ENCODE measurements at regions not wholly inside any gene's neighbourhood (a gene's known extent, or its start where the extent isn't known, plus 50 kb on each side); places are given as distances from the start of the nearest gene placed in this dataset.
"Not testable (repeated sequence)": the region's sequence is repeated elsewhere in the genome, so short reads cannot be mapped to it uniquely, and the experiment has no call there.

DNA sequence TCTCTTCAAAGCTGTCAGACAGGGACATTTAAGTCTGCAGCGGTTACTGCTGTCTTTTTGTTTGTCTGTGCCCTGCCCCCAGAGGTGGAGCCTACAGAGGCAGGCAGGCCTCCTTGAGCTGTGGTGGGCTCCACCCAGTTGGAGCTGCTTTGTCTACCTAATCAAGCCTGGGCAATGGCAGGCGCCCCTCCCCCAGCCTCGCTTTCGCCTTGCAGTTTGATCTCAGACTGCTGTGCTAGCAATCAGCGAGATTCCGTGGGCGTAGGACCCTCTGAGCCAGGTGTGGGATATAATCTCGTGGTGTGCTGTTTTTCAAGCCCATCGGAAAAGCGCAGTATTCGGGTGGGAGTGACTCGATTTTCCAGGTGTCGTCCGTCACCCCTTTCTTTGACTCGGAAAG is 648.1 kb upstream of the RAG2 start:
- FAIRE-seq: not testable (repeated sequence)

DNA sequence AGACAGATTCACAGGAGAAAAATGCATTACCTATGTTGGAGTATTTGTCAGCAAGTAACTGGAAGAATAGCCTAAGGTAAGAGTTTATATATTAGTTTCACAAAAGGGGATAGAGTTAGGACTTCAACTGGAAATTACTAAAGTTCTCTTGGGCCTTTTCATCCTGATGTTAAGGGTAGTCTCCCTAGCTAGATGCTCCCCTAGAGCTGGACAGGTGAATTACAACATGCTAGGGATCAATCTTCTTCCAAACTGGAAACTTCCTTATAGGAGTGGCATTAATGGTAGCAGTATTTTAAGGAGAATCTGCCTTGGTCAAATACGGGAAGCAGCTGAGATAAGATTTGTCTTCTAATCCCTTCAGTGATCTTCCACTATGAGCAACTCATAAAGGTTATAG is 632.8 kb upstream of the RAG2 start:
- no peak for FAIRE-seq

DNA sequence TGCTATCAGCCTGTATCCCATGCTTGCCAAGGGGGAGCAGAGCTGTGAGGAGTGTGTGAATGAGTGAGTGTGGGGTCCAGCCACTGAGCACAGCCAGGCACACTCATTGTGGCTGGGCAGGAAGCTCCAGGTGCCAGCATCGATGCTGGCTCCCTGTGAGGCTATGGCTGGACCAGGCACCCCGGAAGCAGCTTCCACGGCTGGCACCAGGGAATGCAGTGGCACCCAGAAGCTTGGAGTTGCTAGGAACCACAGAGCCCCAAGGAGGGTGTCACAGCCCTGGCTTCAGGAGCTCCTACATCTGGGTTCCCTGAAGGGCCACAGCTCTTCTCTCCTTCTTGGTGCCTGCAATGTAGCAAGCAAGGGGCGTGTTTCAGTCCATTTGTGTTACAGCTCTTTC is 625.9 kb upstream of the RAG2 start:
- no peak for FAIRE-seq

DNA sequence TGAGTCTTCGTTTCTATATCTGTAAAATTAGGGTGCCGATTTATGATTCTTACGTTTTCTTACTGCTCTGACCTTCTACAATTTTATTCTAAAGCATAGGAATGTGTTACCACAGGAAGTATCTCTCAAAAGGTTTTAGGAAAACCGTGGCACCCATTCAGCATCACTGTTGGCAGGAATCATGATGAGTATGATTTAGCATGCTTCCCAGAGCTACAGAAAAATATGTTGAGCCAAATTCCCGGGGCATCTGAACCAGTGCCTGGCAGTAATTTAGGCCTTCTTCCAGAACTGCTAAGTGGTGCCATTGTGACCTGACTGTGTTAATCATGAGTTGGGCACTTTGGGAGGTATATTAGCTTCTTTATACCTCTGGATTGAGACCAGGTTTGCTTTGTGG is 605.0 kb upstream of the RAG2 start:
- FAIRE-seq: no peak

DNA sequence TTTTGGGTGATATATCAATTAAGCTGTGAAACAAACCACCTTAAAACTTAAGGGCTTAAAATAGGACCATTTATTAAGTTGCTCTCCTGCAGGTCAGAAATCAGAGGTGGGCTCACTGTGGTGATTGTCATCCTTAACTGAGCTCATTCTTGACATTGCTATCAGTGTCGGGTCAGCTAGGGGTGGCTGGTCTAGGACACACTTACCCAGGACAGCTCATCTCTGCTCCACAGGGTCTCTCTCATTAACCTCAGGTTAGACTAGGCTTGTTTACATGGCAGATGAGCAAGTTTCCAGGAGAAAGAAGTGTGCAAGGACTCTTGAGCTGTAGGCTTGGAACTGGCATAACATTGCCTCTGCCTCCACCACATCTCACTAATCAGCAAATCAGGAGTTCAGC is 601.0 kb upstream of the RAG2 start:
- FAIRE-seq: no peak

DNA sequence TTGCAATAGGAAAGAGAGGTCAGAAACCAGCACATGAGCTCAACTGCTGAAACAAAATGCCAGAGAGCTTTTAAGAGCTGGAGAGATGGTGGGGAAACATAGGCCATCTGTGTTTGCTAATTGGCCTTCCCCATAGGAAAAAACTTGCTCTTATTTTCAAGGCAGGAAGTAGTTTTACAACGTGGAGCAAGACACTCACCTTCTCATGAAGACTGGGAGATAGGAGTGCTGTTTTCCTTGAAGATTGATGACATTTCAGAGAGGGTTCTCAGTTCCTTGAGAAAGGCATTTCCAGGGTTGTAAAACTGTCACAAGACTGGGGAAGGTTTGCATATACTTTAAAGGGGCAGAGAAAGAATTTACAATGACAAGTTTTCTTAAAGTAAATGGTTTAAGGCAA is 586.3 kb upstream of the RAG2 start:
- no peak for FAIRE-seq

DNA sequence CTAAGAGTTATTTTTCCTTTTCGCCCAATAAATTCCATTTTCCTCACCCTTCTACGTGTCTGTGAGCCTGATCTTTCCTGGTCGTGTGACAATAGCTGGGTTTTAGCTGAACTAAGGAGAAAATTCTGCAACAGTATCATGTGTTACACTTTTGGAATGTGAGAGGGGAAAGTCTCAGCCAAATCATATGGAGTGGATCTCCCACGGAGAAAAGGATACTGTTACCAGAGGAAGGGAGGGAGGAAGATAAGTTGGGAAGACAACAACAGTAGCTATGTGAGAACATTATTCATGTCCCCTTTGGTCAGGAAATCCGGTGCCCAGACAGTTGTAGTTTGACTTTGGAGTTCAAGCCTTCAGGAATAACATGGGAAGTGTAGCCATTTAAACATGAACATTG is 584.0 kb upstream of the RAG2 start:
- no peak for FAIRE-seq

DNA sequence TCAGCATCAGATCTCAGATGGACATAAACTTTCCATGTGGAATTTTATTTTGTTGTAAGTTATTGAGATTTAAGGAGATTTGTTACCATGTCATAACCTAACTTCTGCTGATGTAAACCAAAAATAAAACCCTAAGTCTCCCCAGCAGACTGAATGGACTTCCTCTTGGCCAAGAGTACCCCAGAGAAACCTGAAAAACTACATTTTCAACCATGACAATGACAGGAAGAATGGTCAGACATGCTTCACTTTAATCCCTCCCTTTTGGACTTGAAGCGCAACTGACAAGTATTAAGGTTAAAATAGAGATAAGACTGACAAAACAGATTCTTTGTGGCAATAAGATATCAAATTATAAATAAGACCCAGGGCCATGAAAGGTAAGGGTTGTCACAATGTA is 579.7 kb upstream of the RAG2 start:
- FAIRE-seq: no peak

DNA sequence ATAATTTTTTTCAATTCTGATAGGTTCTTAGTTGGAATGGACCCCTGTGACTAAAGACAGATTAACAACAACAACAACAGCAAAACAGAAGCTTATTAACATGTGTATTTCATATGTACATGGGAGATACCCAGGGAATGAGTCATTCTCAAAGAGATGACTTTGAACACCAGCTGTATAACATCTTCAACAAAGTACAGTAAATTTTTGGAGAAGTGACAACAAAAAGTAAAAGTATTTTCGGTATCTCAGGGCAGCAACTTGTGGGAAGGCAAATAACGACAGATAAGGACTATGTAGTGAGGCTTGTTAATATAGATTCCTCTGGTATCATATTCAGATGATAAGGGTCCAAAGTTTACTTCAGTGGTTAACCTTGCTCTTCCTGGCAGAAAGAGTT is 573.4 kb upstream of the RAG2 start:
- FAIRE-seq: no peak

DNA sequence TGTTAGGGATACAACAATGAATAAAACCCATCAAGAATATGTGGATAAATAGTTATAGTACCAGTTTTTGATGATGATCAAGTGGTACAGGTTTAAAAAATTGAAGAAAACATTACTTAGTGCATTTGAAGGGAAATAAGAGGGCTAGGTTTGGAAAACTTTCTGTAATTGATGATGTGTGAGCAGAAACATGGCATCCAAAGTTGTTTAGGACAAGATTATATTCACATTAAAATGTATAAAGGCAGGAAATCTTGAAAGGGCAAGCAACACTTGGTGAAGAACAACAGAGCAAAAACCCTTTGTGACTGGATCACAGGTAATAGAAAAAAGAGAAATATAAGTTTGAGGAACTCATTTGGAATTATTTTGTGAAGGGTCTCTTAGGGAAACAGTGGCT is 572.3 kb upstream of the RAG2 start:
- FAIRE-seq: no peak

DNA sequence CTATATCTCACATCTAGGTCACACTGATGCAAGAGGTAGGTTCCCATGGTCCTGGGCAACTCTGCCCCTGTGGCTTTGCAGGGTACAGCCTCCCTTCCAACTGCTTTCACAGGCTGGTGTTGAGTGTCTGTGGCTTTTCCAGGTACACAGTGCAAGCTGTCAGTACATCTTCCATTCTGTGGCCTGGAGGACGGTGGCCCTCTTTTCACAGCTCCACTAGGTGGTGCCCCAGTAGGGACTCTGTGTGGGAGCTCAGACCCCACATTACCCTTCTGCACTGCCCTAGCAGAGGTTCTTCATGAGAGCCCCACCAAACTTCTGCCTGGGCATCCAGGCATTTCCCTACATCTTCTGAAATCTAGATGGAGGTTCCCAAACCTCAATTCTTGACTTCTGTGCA is 547.4 kb upstream of the RAG2 start:
- FAIRE-seq: not testable (repeated sequence)

DNA sequence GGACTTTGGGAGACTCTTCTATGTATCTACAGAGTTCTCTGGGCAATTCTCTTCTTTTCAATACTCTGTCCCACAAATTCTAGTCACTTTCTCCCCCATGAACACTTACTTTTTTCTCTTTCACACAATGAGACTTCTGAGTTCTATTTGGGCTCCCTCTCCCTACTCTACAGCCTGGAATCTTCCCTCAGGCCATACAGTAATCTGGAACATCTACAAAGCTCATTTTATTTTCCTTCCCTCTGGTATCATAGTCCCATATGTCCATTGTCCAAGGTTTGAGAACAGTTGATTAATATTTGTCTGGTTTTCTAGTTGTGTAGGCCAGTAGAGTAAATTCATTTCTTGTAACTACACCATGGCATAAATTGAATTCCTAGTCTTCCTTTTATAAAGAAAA is 544.6 kb upstream of the RAG2 start:
- FAIRE-seq: no peak

DNA sequence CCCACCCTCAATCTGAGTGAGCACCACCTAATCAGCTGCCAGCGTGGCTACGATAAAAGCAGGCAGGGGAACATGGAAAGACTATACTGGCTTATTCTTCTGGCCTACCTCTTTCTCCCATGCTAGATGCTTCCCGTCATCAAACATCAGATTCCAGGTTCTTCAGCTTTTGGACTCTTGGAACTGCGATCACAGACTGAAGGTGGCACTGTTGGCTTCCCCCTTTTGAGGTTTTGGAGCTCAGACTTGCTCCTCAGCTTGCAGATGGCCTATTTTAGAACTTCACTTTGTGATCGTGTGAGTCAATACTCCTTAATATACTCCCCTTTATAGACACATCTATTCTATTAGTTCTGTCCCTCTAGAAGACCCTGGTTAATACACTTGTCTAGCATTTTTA is 543.7 kb upstream of the RAG2 start:
- FAIRE-seq: no peak

DNA sequence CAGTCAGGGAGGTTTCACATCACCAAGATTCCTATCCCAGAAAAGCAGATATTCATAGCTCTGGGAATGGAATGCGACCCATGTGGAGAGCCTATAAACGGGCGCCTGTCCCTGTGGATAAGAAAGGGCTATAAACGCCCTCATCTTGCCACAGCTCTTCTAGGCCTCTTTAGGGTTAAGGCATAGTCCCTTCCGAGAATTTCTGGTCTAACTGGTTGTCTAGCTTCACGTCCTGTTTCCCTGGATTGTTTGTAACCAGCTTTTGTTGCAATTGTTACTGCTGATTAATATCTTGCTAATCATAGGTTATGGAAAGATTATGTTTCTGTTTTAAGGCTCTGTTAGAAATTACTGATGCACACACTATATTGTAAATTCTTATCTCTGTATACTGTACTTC is 537.6 kb upstream of the RAG2 start:
- FAIRE-seq: not testable (repeated sequence)

DNA sequence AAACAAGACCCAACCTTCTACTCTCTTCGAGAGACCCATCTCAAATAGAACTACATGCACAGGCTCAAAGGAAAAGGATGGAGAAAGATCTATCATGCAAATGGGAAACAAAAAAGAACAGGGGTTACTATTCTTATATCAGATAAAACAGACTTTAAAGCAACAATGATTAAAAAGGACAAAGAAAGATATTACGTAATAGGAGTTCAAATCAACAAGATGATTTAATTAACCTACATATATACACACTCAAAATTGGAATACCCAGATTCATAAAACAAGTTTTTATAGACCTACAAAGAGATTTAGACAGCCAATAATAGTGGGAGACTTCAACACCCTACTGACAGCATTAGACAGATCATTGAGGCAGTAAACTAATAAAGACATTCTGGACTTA is 536.6 kb upstream of the RAG2 start:
- no peak for FAIRE-seq

DNA sequence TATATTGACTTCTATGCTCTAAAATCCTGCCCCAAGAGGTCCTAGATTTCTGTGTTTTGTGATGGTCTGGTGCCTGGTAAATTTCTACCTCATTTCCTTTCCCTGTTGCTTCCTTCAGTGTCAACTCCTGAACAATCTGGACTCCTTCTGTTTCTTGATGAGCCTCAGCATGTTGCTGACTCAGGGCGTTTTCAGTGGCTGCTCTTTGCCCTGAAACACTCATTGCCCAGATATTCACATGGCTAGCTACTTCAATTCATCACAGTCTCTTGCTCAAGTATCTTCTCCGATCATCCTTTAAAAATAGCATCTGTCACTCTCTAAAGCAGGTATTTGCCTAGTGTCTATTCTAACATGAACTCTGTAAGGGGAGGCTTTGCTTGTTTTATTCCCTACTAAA is 526.3 kb upstream of the RAG2 start:
- no peak for FAIRE-seq

DNA sequence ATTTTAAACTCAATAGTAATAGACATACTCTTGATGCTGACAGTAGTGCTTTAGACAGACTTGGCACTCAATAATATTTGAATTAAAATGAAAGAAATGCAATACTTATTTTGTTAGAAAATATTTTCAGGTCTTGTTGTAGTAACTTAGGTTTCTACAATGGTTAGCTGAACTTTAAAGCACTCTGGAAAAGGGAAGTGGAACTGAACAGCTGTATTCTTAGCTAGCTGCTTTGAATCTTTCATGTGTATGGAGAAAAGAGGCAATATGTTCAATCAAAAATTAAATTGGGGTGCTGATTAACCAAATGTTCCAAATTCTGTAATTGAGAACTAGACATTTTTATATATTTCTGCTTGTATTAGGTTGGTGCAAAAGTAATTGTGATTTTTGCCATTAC is 517.9 kb upstream of the RAG2 start:
- FAIRE-seq: no peak

DNA sequence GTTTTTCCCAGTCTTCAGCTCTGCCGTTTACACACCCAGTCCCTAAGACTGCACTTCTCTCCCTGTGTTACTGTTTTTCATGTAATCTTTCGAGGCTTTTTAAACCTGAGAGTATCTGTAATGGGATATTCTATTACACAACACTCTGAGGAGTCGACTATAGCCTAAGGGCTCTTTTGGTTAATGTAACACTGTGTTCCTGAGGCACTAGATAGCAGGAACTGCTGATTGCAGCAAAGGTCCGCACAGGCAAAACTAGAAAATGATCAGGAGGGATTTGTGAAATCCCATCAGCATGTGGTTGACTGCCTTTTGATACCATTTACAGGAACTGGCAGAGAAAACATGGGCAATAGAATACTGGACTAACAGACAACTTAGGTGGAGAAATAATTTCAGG is 512.3 kb upstream of the RAG2 start:
- FAIRE-seq: no peak

DNA sequence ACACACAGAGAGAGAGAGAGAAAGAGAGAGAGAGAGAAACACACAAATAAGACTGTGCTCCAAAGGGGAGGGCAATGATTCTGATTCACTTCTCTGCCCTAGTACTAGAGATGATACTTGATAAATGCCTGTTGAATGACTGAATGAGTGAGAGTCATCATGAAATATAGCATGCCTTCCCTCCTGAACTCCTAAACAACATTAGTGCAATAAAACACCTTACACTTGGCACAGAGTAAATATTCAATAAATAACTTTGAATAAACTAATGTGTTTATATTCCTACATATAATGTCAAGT is 511.2 kb upstream of the RAG2 start:
- FAIRE-seq: no peak

DNA sequence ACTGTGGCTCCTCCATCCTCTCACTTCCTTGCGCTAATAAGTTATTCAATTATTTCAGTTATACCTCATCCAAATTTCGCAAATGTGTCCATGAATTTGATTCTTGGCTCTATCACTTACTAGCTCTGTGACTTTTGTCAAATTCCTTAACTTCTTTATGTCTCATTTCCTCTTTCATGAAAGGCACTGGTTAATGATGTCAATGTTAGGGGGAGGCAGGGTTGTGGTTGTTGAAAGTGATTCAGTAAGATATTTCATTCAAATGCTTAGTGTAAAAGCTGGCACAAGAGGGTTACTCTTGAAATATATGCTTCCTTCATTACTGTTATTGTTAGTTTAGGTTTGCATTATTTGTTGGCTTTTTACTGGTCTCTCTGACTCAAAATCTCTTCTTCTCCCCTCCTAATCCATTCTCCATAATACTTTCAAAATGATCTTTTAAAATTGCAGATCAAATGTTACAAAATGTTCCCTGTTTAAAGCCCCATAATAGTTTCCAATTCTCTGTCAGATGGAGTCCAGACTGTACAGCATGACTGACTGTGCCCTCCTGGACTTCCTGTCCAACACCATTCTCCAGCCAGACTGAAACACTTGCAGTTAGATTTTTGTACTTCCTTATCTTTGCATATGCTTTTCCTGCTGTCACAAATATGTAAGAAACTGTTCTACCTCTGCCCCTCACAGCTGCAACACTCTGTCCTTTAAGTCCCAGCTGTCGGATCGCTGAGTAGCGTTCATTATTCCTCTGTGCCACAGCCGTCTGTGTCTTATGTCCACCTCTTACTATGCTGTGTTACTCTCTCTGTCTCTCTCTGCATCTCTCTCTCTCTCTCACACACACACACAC is 510.6 kb upstream of the RAG2 start:
- no peak for FAIRE-seq

DNA sequence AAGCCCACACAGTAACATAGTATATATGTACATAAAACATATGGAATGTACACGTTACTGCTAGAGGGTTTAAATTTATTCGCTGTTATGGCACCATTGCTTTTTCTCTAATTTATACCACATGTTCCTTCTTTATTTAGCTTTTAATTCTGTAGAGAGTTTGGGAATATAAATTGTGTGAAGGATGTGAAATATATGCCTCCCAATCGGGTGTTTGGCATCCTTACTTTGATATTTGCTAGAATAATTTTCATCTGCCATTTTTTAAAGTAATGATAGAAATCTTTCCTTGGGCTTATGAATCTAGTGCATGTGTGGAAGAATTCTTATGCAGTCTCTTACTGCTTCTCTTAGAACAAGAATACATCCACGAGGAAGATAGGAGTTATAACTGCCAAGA is 509.8 kb upstream of the RAG2 start:
- no peak for FAIRE-seq

DNA sequence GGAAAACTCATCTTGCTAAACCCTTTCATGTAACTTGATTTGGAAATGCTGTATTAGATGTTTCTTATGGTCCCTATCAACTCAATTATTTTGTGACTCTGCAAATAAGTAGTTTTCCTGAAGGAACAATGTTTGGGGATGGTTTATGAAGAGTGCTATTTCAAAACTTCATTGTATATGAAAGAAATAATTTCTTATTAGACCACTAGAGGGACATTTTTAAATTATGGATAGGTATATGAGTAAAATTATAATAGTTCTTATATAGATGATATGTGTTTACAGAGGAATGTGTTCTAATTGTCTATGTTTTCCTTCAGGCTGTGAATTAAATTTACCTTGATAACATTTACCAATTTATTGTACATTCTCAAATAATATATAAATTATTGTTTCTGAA is 509.4 kb upstream of the RAG2 start:
- FAIRE-seq: no peak

DNA sequence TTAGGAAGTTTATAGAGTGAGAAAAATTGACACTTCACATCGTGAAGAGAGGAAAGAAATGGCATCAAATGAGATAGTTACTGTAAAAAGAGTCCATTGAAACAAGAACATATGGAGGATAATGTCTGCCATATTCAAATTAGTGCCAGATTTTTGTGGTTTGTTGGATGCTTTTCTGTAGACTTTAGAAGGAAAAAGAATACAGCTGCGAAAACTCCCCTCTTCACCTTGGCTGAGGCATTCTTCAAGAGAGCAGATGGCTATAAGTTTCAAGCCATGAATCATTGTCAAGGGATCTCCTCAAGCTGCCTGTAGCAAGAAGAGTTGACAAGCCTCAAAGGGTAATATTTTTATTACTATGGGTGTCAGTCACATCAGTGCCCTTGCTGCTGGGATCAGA is 507.4 kb upstream of the RAG2 start:
- FAIRE-seq: no peak

DNA sequence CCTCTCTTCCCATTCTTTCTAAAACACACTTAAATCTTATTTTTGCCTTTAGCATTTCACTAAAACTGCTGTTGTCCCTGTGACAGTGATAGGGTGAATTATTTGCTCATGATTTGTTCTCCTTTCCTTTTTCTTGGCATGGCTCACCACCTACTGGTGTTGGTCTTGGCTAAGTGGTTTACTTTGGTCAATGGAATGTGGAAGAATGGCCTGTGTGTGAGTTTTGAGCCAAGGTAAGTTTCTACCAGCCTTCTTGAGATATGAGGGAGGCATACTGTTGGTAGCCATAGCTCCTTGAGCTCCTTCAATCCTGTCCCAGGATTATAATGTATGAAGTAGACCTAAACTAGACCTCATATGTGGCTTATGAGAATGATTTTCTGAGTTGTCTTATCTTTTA is 506.3 kb upstream of the RAG2 start:
- FAIRE-seq: no peak

DNA sequence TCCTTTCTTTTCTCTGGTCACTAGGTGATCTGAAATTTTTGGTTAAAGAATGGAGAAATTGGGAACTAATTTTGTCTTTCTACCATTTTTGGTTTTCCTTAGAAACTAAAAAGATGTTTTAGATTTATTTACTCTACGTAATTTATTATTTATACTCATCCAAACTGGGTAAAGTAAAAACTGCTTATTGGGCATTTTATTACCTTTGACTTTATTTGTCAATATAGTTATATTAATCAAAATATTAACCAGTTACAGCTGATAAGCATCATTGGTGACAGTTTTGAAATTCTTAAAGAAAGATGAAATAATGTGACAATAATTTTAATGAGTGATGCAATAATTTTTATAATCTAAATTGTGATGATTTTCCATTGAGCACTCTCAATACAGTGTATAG is 502.0 kb upstream of the RAG2 start:
- FAIRE-seq: no peak

DNA sequence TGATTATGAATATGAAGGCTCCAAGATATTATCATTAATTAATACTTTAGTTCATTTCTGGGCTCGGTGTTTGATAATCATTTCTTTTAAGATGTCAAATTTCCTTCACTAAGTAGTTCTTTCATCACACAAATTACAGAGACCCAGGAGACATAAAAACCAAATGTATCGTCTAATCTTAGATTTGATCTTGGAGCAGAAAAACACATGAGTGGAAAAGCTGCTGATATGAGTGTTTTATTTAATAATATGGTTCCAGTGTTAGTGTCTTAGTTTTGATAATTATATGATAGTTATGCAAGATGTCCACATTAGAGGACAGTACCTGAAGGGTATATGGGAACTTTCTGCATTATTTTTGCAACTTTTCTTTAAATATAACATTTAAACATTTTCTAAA is 494.5 kb upstream of the RAG2 start:
- FAIRE-seq: no peak
